Activated CD8-positive, alpha-beta T cell treated with anti-CD3 and anti-CD28 coated beads, Interleukin-2, amount 10 ng/mL, durations not matched to agents 7 days and 5 days (primary cell): ENCODE measurements at regions not wholly inside any gene's neighbourhood (a gene's known extent, or its start where the extent isn't known, plus 50 kb on each side); places are given as distances from the start of the nearest gene placed in this dataset.
A peak's percentile ranks its signal among the peaks of the same experiment; 100 is the strongest.

Experiments
- ATAC-seq: fragments of 150-1000 bp; cut with Tn5 transposase; one replicate; pipeline ENCODE4 v1.10.0; 2021; ENCODE audit warnings: moderate library complexity
- CTCF ChIA-PET: fragments of 350-600 bp; sonication (Branson Sonifier 250); formaldehyde crosslinking; loops from one replicate; lab custom pipeline; 2021; ENCODE audit warnings: antibody characterized with exemption; lab: Charles Lee
- POLR2A ChIA-PET: fragments of 350-600 bp; sonication (Branson Sonifier 250); formaldehyde crosslinking; loops from one replicate; lab custom pipeline; 2021; ENCODE audit warnings: antibody characterized with exemption; lab: Charles Lee
- DNase-seq: peaks from one replicate; pipeline ENCODE4 v3.0.0-alpha.2; 2020
- H3K27ac Mint-ChIP-seq: one replicate; pipeline ENCODE4 v1.8.0; 2021; ENCODE audit warnings: mild to moderate bottlenecking, mixed read lengths
- H3K27me3 Mint-ChIP-seq: one replicate; pipeline ENCODE4 v1.8.0; 2021; ENCODE audit warnings: low read depth, mixed read lengths
- H3K36me3 Mint-ChIP-seq: one replicate; pipeline ENCODE4 v1.8.0; 2021; ENCODE audit warnings: low read depth, mixed read lengths
- H3K4me1 Mint-ChIP-seq: one replicate; pipeline ENCODE4 v1.8.0; 2021; ENCODE audit warnings: low read depth, mixed read lengths
- H3K4me3 Mint-ChIP-seq: one replicate; pipeline ENCODE4 v1.8.0; 2021; ENCODE audit warnings: mild to moderate bottlenecking, mixed read lengths
- H3K9me3 Mint-ChIP-seq: one replicate; pipeline ENCODE4 v1.8.0; 2022; ENCODE audit warnings: mixed read lengths; ENCODE audit not compliant: insufficient read depth

GRCh38 chr16:52209227-52209626 lies 337.7 kb downstream of the TOX3 start:
- no peaks in the 10 kb centered on the region for H3K36me3 Mint-ChIP-seq
- H3K4me3 Mint-ChIP-seq, result no peak overlapping the region
- no peak overlapping the region for H3K27ac Mint-ChIP-seq
- H3K27me3 Mint-ChIP-seq, result no peaks in the 10 kb centered on the region
- POLR2A ChIA-PET, result no interaction called here
- CTCF ChIA-PET, result no interaction called here
- H3K4me1 Mint-ChIP-seq, result no peaks in the 10 kb centered on the region
- H3K9me3 Mint-ChIP-seq, result no peaks in the 10 kb centered on the region
- no peak for ATAC-seq
- no peak for DNase-seq

DNA sequence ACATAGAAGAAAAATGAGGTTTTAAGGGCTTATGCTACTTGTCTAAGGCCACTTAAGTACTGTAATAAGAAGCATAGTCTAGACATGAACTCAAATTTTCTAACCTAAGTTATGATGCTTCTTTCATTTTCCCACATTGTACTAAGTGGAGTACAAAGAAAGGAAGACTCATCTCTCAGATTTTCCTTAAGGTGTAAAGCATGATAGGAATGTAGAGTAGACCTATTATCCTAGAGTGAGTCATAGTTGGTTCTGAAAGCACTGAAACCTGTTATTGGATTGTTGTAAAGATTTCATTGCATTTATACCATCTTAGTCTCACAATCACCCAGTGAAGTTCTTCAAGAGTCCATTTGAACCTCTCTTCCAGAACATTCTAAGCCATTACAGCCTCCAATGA lies 343.8 kb downstream of the TOX3 start:
- Mint-ChIP-seq H3K9me3 (no peaks in the 10 kb centered on the region), H3K4me3 (no peak overlapping the region), H3K27ac (no peak overlapping the region), H3K4me1 (no peaks in the 10 kb centered on the region), H3K36me3 (no peaks in the 10 kb centered on the region), H3K27me3 (no peaks in the 10 kb centered on the region)
- ChIA-PET POLR2A (no interaction called here), CTCF (interaction anchor here (2.5 kb wide), 1 partner anchor 12 kb away, joined by 17 read pairs; no protein-coding TSS in a partner anchor)
- ATAC-seq (no peak), DNase-seq (no peak)

GRCh38 chr16:52193441-52193840 lies 353.5 kb downstream of the TOX3 start:
- Mint-ChIP-seq H3K27ac (no peak overlapping the region), H3K4me3 (no peak overlapping the region), H3K27me3 (no peaks in the 10 kb centered on the region), H3K9me3 (no peaks in the 10 kb centered on the region), H3K36me3 (no peaks in the 10 kb centered on the region), H3K4me1 (no peaks in the 10 kb centered on the region)
- DNase-seq, result no peak
- CTCF ChIA-PET, result no interaction called here
- no peak for ATAC-seq
- POLR2A ChIA-PET, result no interaction called here

- Mint-ChIP-seq H3K36me3 (no peaks in the 10 kb centered on the region), H3K27ac (no peak overlapping the region), H3K27me3 (no peaks in the 10 kb centered on the region), H3K4me1 (no peaks in the 10 kb centered on the region), H3K9me3 (no peaks in the 10 kb centered on the region), H3K4me3 (no peak overlapping the region)
- POLR2A ChIA-PET, result no interaction called here
- DNase-seq, result peak; percentile 64
- no peak for ATAC-seq
- CTCF ChIA-PET, result interaction anchor here (0.8 to 2.0 kb wide), 16 partner anchors 10 to 1092 kb away, joined by 3 to 19 read pairs (median 4); no protein-coding TSS in a partner anchor
Measured at GRCh38 chr16:52191531-52192134, 355.3 kb downstream of the TOX3 start.

DNA sequence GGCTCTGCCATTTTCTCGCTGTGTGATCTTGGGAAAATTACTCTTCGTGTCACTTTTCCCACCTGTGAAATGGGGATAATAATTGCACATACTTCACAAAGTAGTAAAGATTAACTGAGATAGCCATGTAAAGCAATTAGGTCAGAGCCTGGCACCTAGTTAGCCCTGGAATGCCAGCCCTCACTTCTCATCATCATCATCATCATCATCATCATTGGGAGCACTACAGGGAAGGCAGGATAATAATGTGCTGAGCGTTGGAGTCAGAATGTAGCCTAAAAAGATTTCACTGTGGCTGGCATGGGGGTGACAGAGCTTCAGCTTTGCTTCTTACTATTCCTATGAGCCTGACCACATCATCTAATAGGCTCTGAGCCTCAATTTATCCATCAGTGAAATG lies 362.6 kb downstream of the TOX3 start:
- ChIA-PET CTCF (no interaction called here), POLR2A (no interaction called here)
- Mint-ChIP-seq H3K36me3 (no peaks in the 10 kb centered on the region), H3K27me3 (no peaks in the 10 kb centered on the region), H3K4me3 (no peak overlapping the region), H3K4me1 (no peaks in the 10 kb centered on the region), H3K9me3 (no peaks in the 10 kb centered on the region), H3K27ac (no peak overlapping the region)
- DNase-seq (no peak), ATAC-seq (no peak)

- ChIA-PET POLR2A (no interaction called here), CTCF (interaction anchor here (4.9 kb wide), 1 partner anchor 9 kb away, joined by 19 read pairs; no protein-coding TSS in a partner anchor)
- Mint-ChIP-seq H3K27ac (no peak overlapping the region), H3K27me3 (no peaks in the 10 kb centered on the region), H3K36me3 (no peaks in the 10 kb centered on the region), H3K4me1 (no peaks in the 10 kb centered on the region), H3K4me3 (no peak overlapping the region), H3K9me3 (no peaks in the 10 kb centered on the region)
- DNase-seq (no peak), ATAC-seq (no peak)
Measured at GRCh38 chr16:52182840-52183239, 364.1 kb downstream of the TOX3 start.

DNA sequence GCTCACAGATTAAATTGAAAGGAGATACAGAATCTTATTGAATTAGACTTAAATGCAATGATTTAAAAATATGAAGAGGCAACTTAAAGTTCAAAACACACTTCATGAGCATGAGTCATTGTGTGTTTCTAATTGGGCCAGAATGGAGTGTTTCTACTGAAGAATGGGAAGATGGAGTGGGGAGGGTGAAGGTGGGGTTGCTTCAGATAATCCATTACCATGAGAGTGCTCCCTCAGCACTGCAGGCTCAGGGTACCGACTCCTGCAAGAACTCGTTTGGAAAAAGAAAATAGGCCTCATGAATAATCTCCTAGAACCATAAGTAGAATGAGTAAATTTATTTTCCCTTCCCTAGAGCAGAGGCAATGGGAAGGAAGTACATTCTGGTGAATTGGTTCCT lies 372.8 kb downstream of the TOX3 start:
- Mint-ChIP-seq H3K27ac (no peak overlapping the region), H3K27me3 (no peaks in the 10 kb centered on the region), H3K4me1 (no peaks in the 10 kb centered on the region), H3K9me3 (peaks cover 3% of the 10 kb centered on the region), H3K36me3 (no peaks in the 10 kb centered on the region), H3K4me3 (no peak overlapping the region)
- DNase-seq (no peak), ATAC-seq (no peak)
- POLR2A ChIA-PET, result no interaction called here
- CTCF ChIA-PET, result no interaction called here

GRCh38 chr16:52171481-52171880 lies 375.5 kb downstream of the TOX3 start:
- Mint-ChIP-seq H3K36me3 (no peaks in the 10 kb centered on the region), H3K4me1 (no peaks in the 10 kb centered on the region), H3K27me3 (no peaks in the 10 kb centered on the region), H3K9me3 (peaks cover 3% of the 10 kb centered on the region), H3K4me3 (no peak overlapping the region), H3K27ac (no peak overlapping the region)
- ChIA-PET POLR2A (no interaction called here), CTCF (interaction anchor here (1.0 kb wide), 1 partner anchor 20 kb away, joined by 4 read pairs; no protein-coding TSS in a partner anchor)
- DNase-seq (no peak), ATAC-seq (no peak)

DNA sequence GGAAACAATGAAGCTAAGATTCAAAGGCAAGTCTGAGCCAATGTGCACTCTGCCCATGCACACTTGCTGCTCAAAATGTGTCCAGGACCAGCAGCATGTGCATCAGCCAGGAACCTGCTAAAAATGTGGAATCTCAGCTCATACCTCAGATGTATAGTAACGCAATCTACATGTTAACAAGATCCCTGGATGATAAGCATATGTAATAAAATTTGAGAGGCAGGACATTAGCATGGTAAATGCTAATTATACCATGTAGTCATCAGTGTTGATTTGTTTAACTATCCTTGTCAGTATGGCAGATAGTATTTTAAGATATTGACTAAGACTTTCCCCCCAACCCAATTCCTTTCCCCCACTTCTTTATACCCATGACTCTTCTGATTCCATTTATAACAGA lies 379.6 kb downstream of the TOX3 start:
- no peak for ATAC-seq
- no peak for DNase-seq
- no peaks in the 10 kb centered on the region for H3K36me3 Mint-ChIP-seq

GRCh38 chr16:52165961-52166360 lies 381.0 kb downstream of the TOX3 start:
- POLR2A ChIA-PET, result no interaction called here
- Mint-ChIP-seq H3K4me3 (no peak overlapping the region), H3K36me3 (no peaks in the 10 kb centered on the region), H3K4me1 (no peaks in the 10 kb centered on the region), H3K9me3 (peaks cover 5% of the 10 kb centered on the region), H3K27me3 (no peaks in the 10 kb centered on the region), H3K27ac (no peak overlapping the region)
- CTCF ChIA-PET, result no interaction called here
- DNase-seq, result no peak
- no peak for ATAC-seq

More for the DNA sequence above, 379.6 kb downstream of the TOX3 start:
- ChIA-PET CTCF (no interaction called here), POLR2A (no interaction called here)
- H3K4me1 Mint-ChIP-seq, result no peaks in the 10 kb centered on the region
- no peak overlapping the region for H3K27ac Mint-ChIP-seq
- H3K9me3 Mint-ChIP-seq, result no peaks in the 10 kb centered on the region
- H3K27me3 Mint-ChIP-seq, result no peaks in the 10 kb centered on the region
- no peak overlapping the region for H3K4me3 Mint-ChIP-seq

DNA sequence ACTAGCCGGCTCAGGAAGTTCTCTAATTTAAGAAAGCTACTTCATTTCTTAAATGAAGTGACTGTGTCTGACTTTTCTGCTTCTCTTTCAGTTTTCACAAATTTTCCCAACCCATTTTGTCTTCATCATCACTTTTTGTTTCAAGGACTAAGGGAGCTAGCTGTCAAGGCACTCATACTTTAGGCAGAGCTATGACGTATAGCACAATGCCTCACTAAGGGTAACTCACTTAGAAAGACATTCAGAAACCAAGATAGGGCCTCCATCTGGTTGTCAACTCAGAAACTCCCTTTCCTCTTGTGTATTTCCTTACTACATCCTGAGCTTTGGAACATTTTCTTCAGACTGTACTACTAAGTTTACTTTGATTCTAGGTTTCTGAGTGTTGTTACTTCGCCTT lies 397.9 kb downstream of the TOX3 start:
- no peaks in the 10 kb centered on the region for H3K36me3 Mint-ChIP-seq
- CTCF ChIA-PET, result no interaction called here
- H3K4me1 Mint-ChIP-seq, result no peaks in the 10 kb centered on the region
- no peaks in the 10 kb centered on the region for H3K9me3 Mint-ChIP-seq
- no peaks in the 10 kb centered on the region for H3K27me3 Mint-ChIP-seq
- no peak for DNase-seq
- POLR2A ChIA-PET, result no interaction called here
- no peak overlapping the region for H3K27ac Mint-ChIP-seq
- ATAC-seq, result no peak
- no peak overlapping the region for H3K4me3 Mint-ChIP-seq

DNA sequence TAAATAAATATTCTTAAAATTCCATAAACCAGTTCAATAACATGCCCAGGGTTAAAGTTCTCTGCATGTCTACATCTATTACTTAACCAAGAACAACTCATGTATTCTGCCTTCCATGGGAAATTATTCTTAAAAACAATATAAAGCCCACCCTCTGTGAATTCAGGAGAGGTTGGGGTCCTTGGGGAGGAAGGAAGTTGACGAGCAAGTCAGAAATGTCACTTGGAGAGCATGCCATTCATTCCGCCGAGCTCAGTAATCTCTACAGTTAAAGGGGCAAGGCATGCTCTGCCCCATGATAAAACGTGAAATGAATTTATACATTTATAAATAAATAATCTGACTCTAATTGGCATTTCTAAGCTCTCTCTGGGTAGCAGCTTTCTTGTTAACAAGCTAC lies 405.1 kb downstream of the TOX3 start:
- Mint-ChIP-seq H3K4me3 (no peak overlapping the region), H3K27me3 (no peaks in the 10 kb centered on the region), H3K36me3 (no peaks in the 10 kb centered on the region), H3K9me3 (peaks cover 11% of the 10 kb centered on the region), H3K4me1 (no peaks in the 10 kb centered on the region), H3K27ac (no peak overlapping the region)
- POLR2A ChIA-PET, result interaction anchor here (0.6 kb wide), 1 partner anchor 207 kb away, joined by 3 read pairs; no protein-coding TSS in a partner anchor
- no peak for DNase-seq
- ATAC-seq, result no peak
- CTCF ChIA-PET, result no interaction called here

DNA sequence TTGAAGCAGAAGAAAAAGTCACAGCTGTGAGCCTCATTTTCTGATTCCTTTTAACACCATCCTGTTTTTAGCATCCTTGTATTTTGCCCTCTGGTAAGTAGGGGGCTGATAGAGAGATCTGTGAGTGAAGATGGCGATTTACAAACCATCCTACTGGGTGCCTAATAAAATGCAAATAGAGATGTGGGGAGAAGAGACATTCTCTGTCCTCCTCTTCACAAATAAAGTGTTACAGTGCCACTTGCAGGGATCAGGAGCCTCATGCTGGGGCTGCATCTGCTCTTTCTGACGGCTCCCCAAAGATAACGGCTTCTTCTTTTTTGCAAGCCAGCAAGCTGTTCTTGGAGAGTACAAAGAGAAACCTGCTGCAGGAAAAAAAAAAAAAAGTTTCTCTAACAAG lies 418.6 kb downstream of the TOX3 start:
- no peak for DNase-seq
- Mint-ChIP-seq H3K27me3 (no peaks in the 10 kb centered on the region), H3K27ac (no peak overlapping the region), H3K36me3 (no peaks in the 10 kb centered on the region), H3K4me1 (no peaks in the 10 kb centered on the region), H3K9me3 (no peaks in the 10 kb centered on the region), H3K4me3 (no peak overlapping the region)
- ATAC-seq, result no peak
- CTCF ChIA-PET, result no interaction called here
- POLR2A ChIA-PET, result no interaction called here
